ENCODE measurements at regions not wholly inside any gene's neighbourhood (a gene's known extent, or its start where the extent isn't known, plus 50 kb on each side); places are given as distances from the start of the nearest gene placed in this dataset.

- no peak for DNase-seq
These were observed 432.5 kb downstream of the FGF9 start for GRCh38 chr13:22103046-22104027.

DNA sequence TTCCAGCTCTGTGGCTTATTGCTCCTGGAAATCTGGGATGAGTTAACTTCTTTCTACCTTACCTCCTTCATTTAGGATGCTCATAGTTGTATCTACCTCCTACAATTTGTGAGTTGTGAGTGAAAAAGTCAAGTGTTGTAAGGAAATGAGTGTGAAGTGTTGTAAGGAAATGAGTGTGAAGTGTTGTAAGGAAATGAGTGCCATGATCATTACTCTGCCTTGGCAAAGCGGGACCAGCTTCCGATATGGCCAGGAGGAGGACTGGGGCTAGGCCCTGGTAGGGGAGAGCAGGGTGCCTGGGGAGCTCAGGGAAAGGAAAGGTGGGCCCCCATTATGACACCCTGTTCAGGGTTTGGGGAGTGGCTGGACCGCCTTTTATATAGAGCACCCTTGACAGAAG is 435.2 kb downstream of the FGF9 start:
- no peak for DNase-seq

DNA sequence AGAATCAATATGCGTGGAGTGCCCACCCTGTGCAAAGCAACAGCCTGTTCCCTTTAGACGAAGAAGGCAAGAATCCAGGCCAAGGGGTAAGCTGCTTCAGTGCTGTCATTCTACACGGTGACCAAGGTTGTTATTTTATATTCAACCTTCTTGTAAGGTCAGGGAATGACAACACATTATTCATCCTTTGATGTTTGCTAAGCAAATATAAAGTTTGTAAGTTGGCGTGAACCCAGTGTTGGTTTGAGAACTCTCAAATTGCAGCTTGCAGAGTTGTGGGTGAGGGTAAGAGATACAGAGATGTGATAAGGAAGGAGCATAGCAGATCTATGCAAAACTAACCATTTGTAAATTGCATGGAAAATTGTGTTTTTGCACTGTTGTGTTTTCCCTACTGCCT is 436.7 kb downstream of the FGF9 start:
- no peak for DNase-seq

- no peak for DNase-seq
These were observed 437.5 kb downstream of the FGF9 start for GRCh38 chr13:22108283-22108942.

GRCh38 chr13:22108979-22109378 is 438.1 kb downstream of the FGF9 start:
- no peak for DNase-seq

- DNase-seq, result no peak
These were observed 439.5 kb downstream of the FGF9 start for GRCh38 chr13:22110368-22110767.

GRCh38 chr13:22111152-22111783 is 440.4 kb downstream of the FGF9 start:
- no peak for DNase-seq

GRCh38 chr13:22111961-22112360 is 441.1 kb downstream of the FGF9 start:
- DNase-seq, result no peak

DNA sequence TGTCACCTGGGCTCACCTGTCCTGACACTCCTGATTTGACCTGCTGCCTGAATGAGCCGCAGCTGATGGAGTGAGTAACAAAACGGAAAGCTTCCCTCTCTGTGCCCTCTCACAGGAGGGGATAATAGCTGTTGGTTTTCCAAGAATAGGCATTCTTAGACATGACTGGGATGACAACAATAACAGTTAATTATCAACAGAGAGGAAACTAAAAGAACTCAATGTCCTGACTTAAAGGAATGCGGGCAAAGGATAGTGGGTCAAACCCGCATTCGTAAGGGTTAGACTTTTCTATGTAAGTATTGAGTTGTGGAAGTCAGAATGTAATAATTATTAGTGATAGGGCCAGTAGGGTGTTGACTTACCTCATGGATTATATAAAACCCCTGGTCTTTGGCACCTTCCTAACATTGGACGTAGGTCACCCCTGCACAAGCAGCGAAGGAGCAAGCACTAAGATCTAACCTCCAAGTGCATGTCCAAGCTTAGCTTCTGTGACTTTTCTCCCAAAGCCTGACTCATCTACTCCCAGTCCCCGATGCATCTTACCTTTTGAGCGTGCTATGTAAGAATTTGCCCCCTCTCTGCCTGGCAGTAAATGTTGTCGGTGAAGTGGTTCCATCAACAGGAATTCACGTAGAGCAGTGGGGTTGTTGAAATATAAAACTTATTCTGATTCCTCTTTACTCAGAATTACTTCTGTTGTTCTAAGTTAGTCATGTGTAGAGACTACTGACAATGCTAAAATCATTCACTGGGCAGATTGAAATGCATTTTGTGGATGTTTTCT is 442.3 kb downstream of the FGF9 start:
- no peak for DNase-seq

DNA sequence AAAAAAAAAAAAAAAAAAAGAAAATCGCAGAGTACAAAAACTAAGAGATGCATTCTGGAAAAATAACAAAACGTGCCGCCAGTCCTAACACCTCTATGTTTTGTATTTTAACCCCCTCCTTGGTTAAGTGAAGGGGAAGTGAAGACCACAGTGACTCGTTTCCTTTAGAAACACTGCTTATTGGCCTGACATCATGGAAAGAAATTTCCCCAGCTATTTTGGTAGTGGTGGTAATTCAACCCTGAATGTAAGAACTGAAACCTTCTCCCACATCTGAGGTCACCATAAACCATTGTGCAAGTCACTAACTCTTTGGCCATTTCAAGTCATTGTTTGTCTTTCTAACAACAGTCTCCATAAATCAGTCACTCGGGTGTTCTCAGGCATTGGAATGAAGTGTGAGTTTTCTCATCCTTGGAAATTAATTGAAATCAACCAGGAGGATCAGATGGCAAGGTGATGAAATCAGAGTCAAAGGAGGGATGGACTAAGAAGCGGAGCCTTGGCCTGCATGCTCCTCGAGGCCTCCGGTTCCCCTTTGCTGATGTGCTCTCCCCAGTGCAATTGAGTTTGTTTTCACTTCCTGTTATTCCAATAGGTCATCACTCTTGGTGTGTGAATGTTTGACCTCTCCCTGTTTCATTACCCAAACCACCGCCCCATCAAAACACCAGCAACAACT is 443.9 kb downstream of the FGF9 start:
- no peak for DNase-seq

DNA sequence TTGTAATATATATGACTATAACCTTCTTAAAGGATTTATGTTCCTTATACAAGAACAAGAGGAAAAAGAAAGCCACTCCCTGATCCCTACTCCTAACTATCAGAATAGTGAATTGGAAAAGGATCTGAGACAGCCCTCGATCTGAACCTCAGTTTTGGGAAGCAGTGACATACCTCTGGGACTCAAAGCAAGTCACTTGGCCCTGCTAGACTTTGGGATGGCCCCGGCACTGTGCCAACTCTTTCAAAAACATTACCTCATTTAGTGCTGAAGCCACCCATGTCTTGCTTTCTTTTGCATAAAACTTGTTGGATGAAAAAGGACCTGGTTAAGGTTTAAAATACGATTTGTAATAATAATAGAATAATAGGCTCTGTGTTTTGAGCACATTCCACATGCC is 447.3 kb downstream of the FGF9 start:
- no peak for DNase-seq

DNA sequence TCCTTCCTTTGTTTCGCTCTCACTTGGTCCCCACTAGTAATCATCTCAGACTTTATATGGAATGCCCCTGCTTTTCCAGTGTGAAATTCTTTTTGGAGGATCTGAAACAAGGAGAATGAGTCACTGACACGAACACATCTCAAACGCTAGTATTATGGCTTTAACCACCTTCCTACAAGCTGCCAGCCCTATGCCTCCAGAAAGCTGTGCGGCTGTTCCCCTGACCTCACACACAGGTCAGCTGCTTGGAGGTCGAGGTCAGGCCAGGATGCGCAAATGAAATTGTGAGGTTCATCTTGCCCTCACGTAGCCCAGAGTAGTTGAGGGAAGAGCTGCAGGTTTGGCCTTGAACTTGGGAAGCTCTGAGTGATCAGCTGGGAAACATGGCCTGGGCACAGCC is 449.8 kb downstream of the FGF9 start:
- DNase-seq, result no peak

DNA sequence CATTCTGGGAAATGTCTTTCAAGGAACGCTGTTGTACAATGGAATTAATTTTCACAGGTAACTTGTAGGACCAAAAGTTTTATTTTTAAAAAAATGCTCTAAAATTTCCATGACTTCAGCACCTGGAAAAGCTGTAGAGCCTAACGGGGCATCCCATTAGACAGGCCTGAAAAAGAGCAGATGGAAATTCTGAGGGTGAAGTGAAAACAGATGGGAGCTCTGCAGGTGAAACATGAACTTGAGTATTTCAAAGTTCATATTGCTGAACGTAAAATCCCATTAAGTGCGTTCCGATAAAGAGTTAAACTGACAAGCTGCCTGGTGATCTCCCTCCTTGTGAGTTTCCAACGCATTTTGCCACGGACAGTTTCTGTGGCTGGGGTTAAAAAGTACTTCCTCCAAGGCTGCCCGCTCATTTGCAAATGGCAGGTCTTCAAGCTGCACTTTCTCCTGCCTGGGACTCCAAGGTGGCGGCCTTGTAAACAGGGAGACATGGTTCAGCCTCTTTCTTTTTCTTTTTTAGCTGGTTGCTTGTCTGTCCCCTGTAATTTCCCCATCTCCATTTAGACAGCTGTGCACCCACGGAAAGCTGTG is 450.4 kb downstream of the FGF9 start:
- no peak for DNase-seq

DNA sequence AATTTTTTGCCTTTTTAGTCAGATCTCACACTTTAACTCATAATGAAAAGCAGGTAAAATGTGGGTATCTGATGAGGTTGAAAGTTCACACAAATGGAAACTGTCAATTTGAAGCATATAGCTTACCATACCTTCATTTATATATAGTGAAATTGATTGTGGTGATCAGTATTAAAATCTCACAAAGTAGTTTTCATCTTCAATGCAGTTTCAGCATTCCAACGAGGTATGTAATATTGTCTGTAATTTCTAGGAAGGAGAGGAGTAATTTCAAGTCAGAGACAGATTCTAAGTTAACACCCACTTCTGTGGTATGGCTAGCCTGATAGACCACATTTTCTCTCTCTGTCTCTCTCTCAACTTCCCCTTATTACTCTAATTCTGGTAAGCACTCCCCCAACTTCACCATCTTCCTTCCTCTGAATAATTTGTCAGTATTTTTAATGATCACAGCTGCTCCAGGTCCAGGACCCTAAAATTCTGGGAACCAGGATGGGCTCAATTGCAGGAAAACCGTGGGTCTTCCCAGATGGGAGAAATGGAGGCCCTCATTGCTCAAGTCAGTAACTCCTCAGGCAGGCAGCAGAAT is 455.7 kb downstream of the FGF9 start:
- DNase-seq, result no peak

DNA sequence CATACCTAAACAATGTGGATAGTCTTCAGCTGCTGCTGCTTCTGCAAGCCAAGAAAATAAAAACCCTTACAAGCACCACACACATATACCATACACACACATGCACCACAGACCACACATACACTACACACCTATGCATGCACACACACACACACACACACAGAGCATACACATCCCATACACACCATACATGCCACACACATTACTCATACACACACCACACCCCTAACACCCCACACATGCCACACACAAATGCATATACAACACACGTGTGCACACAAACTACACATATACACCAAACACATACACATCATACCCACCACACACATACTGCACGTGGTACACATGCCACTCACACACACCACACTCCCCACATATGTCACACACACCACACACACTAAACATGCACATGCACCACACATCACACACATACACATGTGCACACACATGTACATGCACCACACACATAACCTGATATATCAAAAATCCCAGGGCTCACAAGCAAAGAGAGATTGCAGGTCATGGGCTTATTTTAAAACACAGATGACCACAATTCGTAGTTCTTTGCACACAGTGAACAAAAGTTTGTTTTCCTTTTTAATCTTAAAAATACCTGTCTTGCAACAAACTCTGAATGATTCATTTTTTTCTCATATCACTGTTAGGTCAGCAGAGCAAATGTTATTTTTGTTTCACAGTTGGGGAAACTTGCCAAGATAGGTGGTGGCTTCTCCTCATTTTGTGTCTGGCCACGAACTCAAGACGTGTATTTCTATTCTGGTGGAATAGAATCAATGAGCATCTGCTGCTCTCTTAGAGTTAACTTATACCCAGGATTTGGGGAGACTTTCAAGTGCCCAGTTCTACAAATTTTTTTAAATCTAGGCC is 456.6 kb downstream of the FGF9 start:
- no peak for DNase-seq

DNA sequence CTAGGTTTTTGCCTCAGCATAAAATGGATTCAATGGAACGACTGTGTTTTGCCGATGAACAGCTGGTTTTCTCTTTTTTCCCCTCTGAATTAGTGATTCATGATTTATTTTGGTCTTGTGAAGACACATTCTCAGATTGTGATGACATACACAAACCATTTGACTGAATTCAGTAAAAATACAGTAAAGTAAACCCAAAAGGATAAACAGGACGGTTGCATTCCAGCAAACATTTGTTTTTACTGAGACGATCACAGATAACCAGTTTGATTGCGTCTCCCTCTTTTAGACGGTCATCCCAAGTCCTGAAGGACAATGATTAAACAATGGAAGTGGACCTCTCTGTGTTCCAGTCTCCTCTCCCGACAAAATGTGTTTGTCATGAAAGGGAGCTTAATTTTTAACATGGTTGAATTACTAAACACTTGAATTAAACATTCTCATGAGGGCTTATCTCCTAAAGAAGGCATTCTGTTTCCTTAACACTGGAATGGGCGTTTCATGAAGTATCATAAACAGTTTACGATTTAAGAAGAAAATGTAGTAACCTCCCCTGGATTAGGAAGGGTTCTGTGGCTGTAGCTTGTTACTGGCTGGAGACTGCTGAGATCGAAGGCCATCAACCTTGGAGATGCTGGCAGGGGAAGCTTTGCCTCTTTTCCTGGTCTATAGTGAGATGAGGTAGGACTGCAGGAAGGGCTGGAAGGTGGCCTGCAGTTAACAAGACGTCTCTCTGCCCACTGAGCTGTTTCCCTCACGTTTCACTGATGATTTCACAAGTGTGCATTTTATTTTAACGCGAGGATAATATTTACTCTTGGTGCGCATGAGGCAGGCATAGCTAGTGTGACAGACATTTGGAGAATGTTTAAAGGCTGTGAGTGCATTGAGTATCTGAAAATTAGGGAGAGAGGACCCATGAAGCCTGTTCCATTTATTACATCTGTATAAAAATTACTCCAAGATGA is 457.9 kb downstream of the FGF9 start:
- DNase-seq, result no peak

- DNase-seq, result no peak
These were observed 459.4 kb downstream of the FGF9 start for GRCh38 chr13:22130254-22130653.

DNA sequence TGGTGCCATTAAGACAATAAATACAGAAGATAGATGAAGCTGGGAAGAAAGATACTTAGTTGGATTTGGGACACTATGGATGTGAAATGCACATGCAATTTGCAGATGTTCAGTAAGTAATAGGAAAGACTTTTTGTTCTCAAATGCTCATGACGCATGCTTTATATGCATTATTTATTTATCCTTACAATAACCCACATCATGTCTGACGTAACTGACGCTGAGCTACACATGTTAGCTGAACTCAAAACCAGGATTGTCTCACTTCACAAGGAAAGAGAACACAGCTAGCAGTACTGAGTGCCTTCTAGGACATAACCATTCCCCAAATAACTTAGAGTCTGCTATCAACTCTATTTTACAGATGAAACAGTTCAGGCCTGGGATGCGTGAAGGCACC is 463.4 kb downstream of the FGF9 start:
- DNase-seq, result no peak

- DNase-seq, result no peak
These were observed 464.6 kb downstream of the FGF9 start for GRCh38 chr13:22135446-22135845.
